ENCODE measurements at regions not wholly inside any gene's neighbourhood (a gene's known extent, or its start where the extent isn't known, plus 50 kb on each side); places are given as distances from the start of the nearest gene placed in this dataset.

GRCh38 chr17:54781389-54781788, 119.3 kb upstream of the TOM1L1 start:
- no peak for TF ChIP-seq CTCF (IDR thresholded peaks at IDR 0.05)
- TF ChIP-seq POLR2A (IDR thresholded peaks at IDR 0.05) = no peak

Measured in heart left ventricle (tissue), 13 donors.